ENCODE measurements at regions not wholly inside any gene's neighbourhood (a gene's known extent, or its start where the extent isn't known, plus 50 kb on each side); places are given as distances from the start of the nearest gene placed in this dataset.

DNA sequence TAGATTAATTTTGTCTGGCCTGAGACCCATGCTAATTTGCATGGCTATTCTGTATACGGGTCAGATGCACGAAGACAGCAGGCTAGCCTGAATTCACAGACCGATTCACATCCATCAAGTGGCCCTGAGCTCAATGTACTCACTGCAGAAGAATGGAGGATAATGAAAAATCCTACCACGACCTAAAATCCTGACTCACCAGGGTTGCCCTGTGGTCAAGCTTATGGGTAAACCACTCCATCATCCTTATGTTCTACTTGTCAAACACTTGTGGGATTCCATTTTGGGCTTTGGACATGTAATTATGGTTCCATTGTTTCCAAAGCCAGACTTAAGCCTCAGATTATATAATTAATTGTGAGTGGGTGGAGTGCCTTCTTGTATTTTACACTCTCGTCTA, 110.4 kb upstream of the ZNF438 start:
- intact Hi-C loops (cut with DNase I), result no loop called here
- Histone ChIP-seq H3K27me3 (ENCODE audit: insufficient read depth in 3 of 3, low read length in 2 of 3) (no peaks in the 10 kb centered on the region), H3K36me3 (ENCODE audit: insufficient read depth in 1 of 2, low read depth in 1 of 2) (no peaks in the 10 kb centered on the region), H3K4me1 (peaks cover 15% of the 10 kb centered on the region), H3K9me3 (no peaks in the 10 kb centered on the region), H3K4me3 (no peak overlapping the region), H3K27ac (no peak overlapping the region)
- 83 to 87% (median 85%) methylated on average over 5 of the region's 5 CpGs for WGBS, 3 donors
- no peak for ATAC-seq
- DNase-seq, result no peak
- no peak for TF ChIP-seq CTCF (IDR thresholded peaks at IDR 0.05)

- intact Hi-C loops (cut with DNase I), result no loop called here
- no peak overlapping the region for H3K27ac ChIP-seq
- H3K27me3 ChIP-seq (ENCODE audit: insufficient read depth in 3 of 3, low read length in 2 of 3), result no peaks in the 10 kb centered on the region
- no peak for TF ChIP-seq CTCF (IDR thresholded peaks at IDR 0.05)
- H3K4me3 ChIP-seq, result no peak overlapping the region
- 82 to 95% (median 86%) methylated on average over 5 of the region's 5 CpGs for WGBS, 3 donors
- peaks cover 16% of the 10 kb centered on the region for H3K4me1 ChIP-seq
- DNase-seq (no peak), ATAC-seq (no peak)
- no peaks in the 10 kb centered on the region for H3K36me3 ChIP-seq (ENCODE audit: insufficient read depth in 1 of 2, low read depth in 1 of 2)
- no peaks in the 10 kb centered on the region for H3K9me3 ChIP-seq
Observed at GRCh38 chr10:31143331-31143935, 111.8 kb upstream of the ZNF438 start.

DNA sequence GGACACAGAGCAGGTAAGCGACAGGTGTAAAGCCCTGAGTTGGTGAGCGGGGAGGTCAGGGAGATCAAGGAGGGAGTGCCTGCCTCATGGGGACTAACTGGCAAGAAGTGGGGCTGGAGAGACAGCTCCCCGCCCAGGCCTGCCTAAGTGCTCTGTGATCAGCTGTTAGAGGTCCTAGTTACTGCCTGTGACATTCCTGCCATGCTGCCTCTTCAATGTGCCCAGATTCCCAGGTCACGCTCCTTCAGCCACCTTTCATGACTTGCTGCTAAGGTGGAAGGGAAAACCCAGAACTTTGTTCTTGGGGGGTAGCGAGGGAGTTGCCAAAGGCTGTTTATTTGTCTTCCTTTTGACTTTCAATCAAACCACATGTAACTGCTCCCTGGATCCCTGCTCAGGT, 114.3 kb upstream of the ZNF438 start:
- H3K27ac ChIP-seq, result no peak overlapping the region
- no peaks in the 10 kb centered on the region for H3K36me3 ChIP-seq (ENCODE audit: insufficient read depth in 1 of 2, low read depth in 1 of 2)
- H3K4me3 ChIP-seq, result no peak overlapping the region
- peaks cover 16% of the 10 kb centered on the region for H3K4me1 ChIP-seq
- TF ChIP-seq CTCF (IDR thresholded peaks at IDR 0.05), result no peak
- intact Hi-C loops (cut with DNase I), result no loop called here
- ATAC-seq (no peak), DNase-seq (no peak)
- no peaks in the 10 kb centered on the region for H3K9me3 ChIP-seq
- 68 to 86% (median 77%) methylated on average over 5 of the region's 5 CpGs for WGBS, 3 donors
- H3K27me3 ChIP-seq (ENCODE audit: insufficient read depth in 3 of 3, low read length in 2 of 3), result no peaks in the 10 kb centered on the region

DNA sequence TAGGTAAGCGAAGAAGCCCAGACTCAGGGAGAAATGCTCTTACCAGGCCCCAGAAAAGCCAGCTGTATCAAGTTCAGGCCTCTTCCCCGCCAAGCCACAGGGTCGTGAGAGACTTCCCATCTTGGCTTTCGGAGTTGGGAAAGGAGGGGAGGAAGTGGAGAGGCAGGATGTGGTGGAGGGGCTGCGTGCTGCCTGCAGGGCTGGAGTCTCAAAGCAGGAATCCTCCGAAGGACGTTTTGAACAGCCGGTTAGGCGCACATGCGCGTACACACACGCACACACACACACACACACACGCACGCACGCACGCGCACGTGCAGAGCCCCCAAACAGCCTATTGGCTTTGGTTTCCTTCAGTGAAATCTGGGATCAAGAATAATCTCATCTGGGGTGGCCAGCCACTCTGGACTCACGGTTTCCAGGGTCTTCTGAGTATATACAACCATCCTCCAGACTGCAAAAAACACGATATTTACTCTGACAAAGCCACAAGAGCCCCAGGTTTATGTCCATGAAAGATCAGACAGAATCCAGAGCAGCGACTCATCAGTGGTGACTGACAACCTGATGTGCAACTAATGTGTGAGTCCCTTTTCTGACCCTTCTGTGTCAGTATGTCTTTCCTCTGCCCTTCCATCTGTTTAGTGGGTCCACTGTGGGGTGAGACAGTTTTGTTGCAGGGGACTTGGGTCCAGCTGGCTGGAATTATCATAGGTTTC, 115.0 kb upstream of the ZNF438 start:
- intact Hi-C loops (cut with DNase I), result no loop called here
- no peak for TF ChIP-seq CTCF (IDR thresholded peaks at IDR 0.05)
- DNase-seq (peak; percentile 41 to 69), ATAC-seq (peak; percentile 50 to 67 (median 62))
- WGBS, 3 donors, result 35 to 40% (median 37%) methylated on average over 21 of the region's 21 CpGs
- H3K36me3 ChIP-seq (ENCODE audit: insufficient read depth in 1 of 2, low read depth in 1 of 2), result no peaks in the 10 kb centered on the region
- H3K9me3 ChIP-seq, result no peaks in the 10 kb centered on the region
- H3K27ac ChIP-seq, result peak overlapping the region; percentile 10
- peaks cover 16% of the 10 kb centered on the region for H3K4me1 ChIP-seq
- H3K4me3 ChIP-seq, result no peak overlapping the region
- H3K27me3 ChIP-seq (ENCODE audit: insufficient read depth in 3 of 3, low read length in 2 of 3), result no peaks in the 10 kb centered on the region
